ENCODE measurements at regions not wholly inside any gene's neighbourhood (a gene's known extent, or its start where the extent isn't known, plus 50 kb on each side); places are given as distances from the start of the nearest gene placed in this dataset.

DNA sequence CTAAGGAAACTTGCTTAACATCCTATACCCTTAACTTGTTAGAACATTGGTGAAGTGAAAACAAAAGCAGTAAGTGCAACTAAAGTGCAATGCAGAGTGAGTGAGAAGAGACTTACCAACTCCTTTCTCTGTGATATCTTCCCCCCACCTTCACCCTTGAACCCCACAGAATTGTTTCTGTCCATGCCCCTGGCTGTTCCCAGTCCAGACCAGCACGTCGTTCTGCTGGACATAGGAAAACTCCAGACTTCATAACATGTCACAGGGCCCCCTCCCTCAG is 91.9 kb downstream of the DAD1 start:
- no peak for TF ChIP-seq CTCF (IDR thresholded peaks at IDR 0.05; ENCODE audit: extremely low read depth, low read depth, low read length)
- no peak for DNase-seq (ENCODE audit: insufficient read length, low spot score, missing footprints)

DNA sequence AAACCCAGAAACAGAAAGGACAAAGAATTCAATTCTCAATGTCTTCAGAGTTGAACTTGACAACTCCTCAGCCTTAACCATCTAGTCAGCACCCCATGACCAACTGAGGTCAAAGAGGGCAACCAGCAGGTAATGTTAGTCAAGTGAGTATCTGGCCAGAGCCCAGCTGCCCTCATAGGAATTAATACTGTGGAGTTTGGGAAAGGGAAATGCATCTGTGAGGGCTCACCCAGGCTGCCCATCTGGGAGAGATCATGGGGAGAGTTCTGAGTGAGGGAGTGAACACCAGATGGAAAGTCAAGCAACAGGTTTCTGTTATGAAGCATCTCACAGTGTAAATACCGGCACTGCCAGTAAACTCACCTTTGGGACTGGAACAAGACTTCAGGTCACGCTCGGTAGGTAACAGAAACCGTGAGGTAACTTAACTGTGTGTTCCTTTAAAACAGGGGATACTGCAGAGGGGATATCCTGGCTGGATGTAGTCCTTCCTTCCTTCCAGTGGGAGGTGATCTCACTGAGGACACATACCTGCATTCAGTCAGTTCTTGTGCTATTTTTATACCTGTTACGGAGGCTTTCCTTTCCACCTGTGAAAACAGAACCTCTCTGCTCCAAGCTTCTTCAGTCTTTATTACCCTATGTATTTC is 94.4 kb downstream of the DAD1 start:
- Histone ChIP-seq H3K36me3 (ENCODE audit: insufficient read depth, low read length) (no peaks in the 10 kb centered on the region), H3K79me2 (ENCODE audit: insufficient read depth, low read length) (no peaks in the 10 kb centered on the region), H4K20me1 (ENCODE audit: insufficient read depth, low read length) (no peaks in the 10 kb centered on the region), H3K27me3 (ENCODE audit: insufficient read depth, low read length) (peaks cover 36% of the 10 kb centered on the region), H3K27ac (ENCODE audit: low read depth, low read length) (no peak overlapping the region), H3K4me2 (ENCODE audit: insufficient read depth, low read length) (no peak overlapping the region), H3K4me1 (ENCODE audit: insufficient read depth, low read length) (no peaks in the 10 kb centered on the region), H2AFZ (ENCODE audit: low read length) (no peak overlapping the region), H3K9me3 (ENCODE audit: low read depth, low read length) (no peaks in the 10 kb centered on the region), H3K4me3 (ENCODE audit: insufficient read depth, low read length) (no peak overlapping the region)
- no peak for DNase-seq (ENCODE audit: insufficient read length, low spot score, missing footprints)
- TF ChIP-seq CTCF (IDR thresholded peaks at IDR 0.05; ENCODE audit: extremely low read depth, low read depth, low read length), result no peak

More for the DNA sequence above, 91.9 kb downstream of the DAD1 start:
- no peaks in the 10 kb centered on the region for H3K4me1 ChIP-seq (ENCODE audit: insufficient read depth, low read length)
- peaks cover 23% of the 10 kb centered on the region for H3K27me3 ChIP-seq (ENCODE audit: insufficient read depth, low read length)
- no peaks in the 10 kb centered on the region for H3K36me3 ChIP-seq (ENCODE audit: insufficient read depth, low read length)
- no peaks in the 10 kb centered on the region for H4K20me1 ChIP-seq (ENCODE audit: insufficient read depth, low read length)
- H3K4me2 ChIP-seq (ENCODE audit: insufficient read depth, low read length), result no peak overlapping the region
- no peaks in the 10 kb centered on the region for H3K9me3 ChIP-seq (ENCODE audit: low read depth, low read length)
- no peak overlapping the region for H3K27ac ChIP-seq (ENCODE audit: low read depth, low read length)
- H3K79me2 ChIP-seq (ENCODE audit: insufficient read depth, low read length), result no peaks in the 10 kb centered on the region
- no peak overlapping the region for H3K4me3 ChIP-seq (ENCODE audit: insufficient read depth, low read length)
- H2AFZ ChIP-seq (ENCODE audit: low read length), result no peak overlapping the region

DNA sequence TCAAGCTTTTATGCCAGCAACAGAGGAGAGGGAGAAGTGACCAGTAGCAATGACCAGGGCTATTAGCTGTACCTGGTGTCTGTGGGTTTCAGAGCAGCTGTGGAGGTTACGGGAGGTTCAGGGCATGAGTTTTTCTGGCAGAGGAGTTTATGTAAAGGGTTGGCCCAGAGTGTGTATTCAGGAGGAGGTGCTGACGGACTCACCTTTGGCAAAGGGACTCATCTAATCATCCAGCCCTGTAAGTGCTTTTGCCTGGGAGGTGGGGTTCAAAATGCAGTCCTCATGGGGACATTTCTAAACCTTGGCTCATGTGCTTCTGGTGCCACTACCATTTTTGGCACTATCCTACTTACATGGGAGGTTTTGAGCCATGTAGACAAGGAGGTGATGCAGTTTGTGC is 95.3 kb downstream of the DAD1 start:
- no peaks in the 10 kb centered on the region for H3K36me3 ChIP-seq (ENCODE audit: insufficient read depth, low read length)
- TF ChIP-seq CTCF (IDR thresholded peaks at IDR 0.05; ENCODE audit: extremely low read depth, low read depth, low read length), result no peak
- H3K9me3 ChIP-seq (ENCODE audit: low read depth, low read length), result no peaks in the 10 kb centered on the region
- H3K4me2 ChIP-seq (ENCODE audit: insufficient read depth, low read length), result no peak overlapping the region
- H3K4me1 ChIP-seq (ENCODE audit: insufficient read depth, low read length), result no peaks in the 10 kb centered on the region
- no peaks in the 10 kb centered on the region for H3K79me2 ChIP-seq (ENCODE audit: insufficient read depth, low read length)
- H3K27me3 ChIP-seq (ENCODE audit: insufficient read depth, low read length), result peaks cover 44% of the 10 kb centered on the region
- DNase-seq (ENCODE audit: insufficient read length, low spot score, missing footprints), result no peak
- H3K4me3 ChIP-seq (ENCODE audit: insufficient read depth, low read length), result no peak overlapping the region
- H4K20me1 ChIP-seq (ENCODE audit: insufficient read depth, low read length), result no peaks in the 10 kb centered on the region
- H2AFZ ChIP-seq (ENCODE audit: low read length), result no peak overlapping the region
- H3K27ac ChIP-seq (ENCODE audit: low read depth, low read length), result no peak overlapping the region

DNA sequence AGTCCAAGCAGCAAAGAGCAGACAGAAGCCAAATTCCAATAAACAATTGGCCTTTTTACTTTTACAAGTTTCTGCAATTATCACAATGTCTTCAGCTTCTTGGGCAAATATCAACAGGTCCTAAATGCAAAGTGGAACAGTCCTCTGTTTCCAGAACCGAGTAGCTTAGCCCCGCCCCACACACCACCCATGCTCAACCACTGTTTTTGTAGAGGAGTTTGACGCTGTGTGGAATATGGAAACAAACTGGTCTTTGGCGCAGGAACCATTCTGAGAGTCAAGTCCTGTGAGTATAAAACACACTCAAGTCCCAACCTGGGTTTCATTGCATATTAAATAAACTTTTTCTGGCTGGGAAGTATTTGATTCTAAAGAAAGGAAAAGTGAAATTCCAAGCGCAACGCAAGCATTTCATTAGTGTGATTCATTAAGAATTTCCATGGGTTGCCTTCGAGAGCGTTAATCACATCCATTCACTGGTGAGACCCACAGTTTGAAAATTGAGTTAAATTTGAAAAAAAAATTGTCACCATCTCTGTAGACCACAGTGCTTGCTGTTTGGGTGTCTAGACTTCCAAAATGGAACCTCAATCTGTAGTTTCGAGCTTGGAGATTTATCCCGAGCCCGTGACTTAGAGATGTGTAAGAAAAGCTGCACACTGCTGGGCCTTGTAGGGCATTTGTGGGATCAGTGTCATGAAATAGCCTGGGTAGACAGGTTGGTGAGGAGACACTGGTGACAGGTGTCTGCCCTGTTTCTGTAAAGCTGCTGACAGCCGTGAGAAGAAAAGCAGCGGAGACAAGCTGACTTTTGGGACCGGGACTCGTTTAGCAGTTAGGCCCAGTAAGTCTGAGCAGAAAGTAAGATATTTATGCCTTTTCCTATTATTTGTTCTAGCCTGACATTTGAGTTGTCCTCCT is 96.1 kb downstream of the DAD1 start:
- Histone ChIP-seq H3K79me2 (ENCODE audit: insufficient read depth, low read length) (no peaks in the 10 kb centered on the region), H3K4me1 (ENCODE audit: insufficient read depth, low read length) (no peaks in the 10 kb centered on the region), H3K27me3 (ENCODE audit: insufficient read depth, low read length) (peaks cover 52% of the 10 kb centered on the region), H4K20me1 (ENCODE audit: insufficient read depth, low read length) (no peaks in the 10 kb centered on the region), H3K4me2 (ENCODE audit: insufficient read depth, low read length) (no peak overlapping the region), H3K4me3 (ENCODE audit: insufficient read depth, low read length) (no peak overlapping the region), H2AFZ (ENCODE audit: low read length) (no peak overlapping the region), H3K36me3 (ENCODE audit: insufficient read depth, low read length) (no peaks in the 10 kb centered on the region), H3K9me3 (ENCODE audit: low read depth, low read length) (no peaks in the 10 kb centered on the region), H3K27ac (ENCODE audit: low read depth, low read length) (no peak overlapping the region)
- no peak for TF ChIP-seq CTCF (IDR thresholded peaks at IDR 0.05; ENCODE audit: extremely low read depth, low read depth, low read length)
- no peak for DNase-seq (ENCODE audit: insufficient read length, low spot score, missing footprints)

Data from osteoblast (primary cell).